CD14-positive monocyte (primary cell): ENCODE measurements at regions not wholly inside any gene's neighbourhood (a gene's known extent, or its start where the extent isn't known, plus 50 kb on each side); places are given as distances from the start of the nearest gene placed in this dataset.
A peak's percentile ranks its signal among the peaks of the same experiment; 100 is the strongest.
"Not testable (repeated sequence)": the region's sequence is repeated elsewhere in the genome, so short reads cannot be mapped to it uniquely, and the experiment has no call there.

ENCODE experiments used
- DNase-seq, 3 donors: peaks; one replicate each; pipeline ENCODE4 v3.0.0-alpha.2; 2011 to 2022
- H2AFZ ChIP-seq: 2 replicates; pipeline ENCODE4 v1.6.0; 2012; ENCODE audit warnings: mild to moderate bottlenecking, low read depth, low read length, inconsistent platforms; ENCODE audit not compliant: insufficient read depth, poor library complexity, severe bottlenecking
- H3K27ac ChIP-seq, 2 donors: 1 replicate in 1 of 2; 2 replicates in 1 of 2; pipeline ENCODE4 v1.5.1; 2012 to 2013; ENCODE audit warnings: low read length in 2 of 2, control low read depth in 1 of 2, inconsistent platforms in 1 of 2, low read depth in 1 of 2, mild to moderate bottlenecking in 1 of 2
- H3K27me3 ChIP-seq, 2 donors: one replicate each; pipeline versions ENCODE4 v1.6.0 to v1.6.1; 2011 to 2013; ENCODE audit warnings: low read length in 2 of 2; ENCODE audit not compliant: control insufficient read depth in 2 of 2, insufficient read depth in 2 of 2
- H3K36me3 ChIP-seq, 2 donors: replicated peaks in 1 of 2; 1 replicate in 1 of 2; 2 replicates in 1 of 2; pipeline versions ENCODE4 v1.5.1 to v1.6.1; 2012 to 2013; ENCODE audit warnings: low read length in 2 of 2, control low read depth in 1 of 2, inconsistent platforms in 1 of 2, mild to moderate bottlenecking in 1 of 2; ENCODE audit not compliant: insufficient read depth in 2 of 2, control insufficient read depth in 1 of 2
- H3K4me1 ChIP-seq, 2 donors: 1 replicate in 1 of 2; 2 replicates in 1 of 2; pipeline versions ENCODE4 v1.5.1 to v1.6.1; 2012 to 2013; ENCODE audit warnings: low read length in 2 of 2, control low read depth in 1 of 2, inconsistent platforms in 1 of 2, mild to moderate bottlenecking in 1 of 2, moderate library complexity in 1 of 2; ENCODE audit not compliant: insufficient read depth in 2 of 2, control insufficient read depth in 1 of 2
- H3K4me2 ChIP-seq: replicated peaks from 2 replicates; pipeline ENCODE3; 2012; ENCODE audit warnings: low read length, moderate library complexity, mild to moderate bottlenecking; ENCODE audit not compliant: poor library complexity, severe bottlenecking; ENCODE audit errors: extremely low read depth
- H3K4me3 ChIP-seq, 3 experiments: fragments of 200-600 bp in 1 of 3; sonication (generic) in 1 of 3; replicated peaks in 1 of 3; 1 replicate in 2 of 3; 2 replicates in 1 of 3; pipeline ENCODE4 v1.5.1; 2011 to 2013; ENCODE audit warnings: low read length in 3 of 3, mild to moderate bottlenecking in 3 of 3, control low read depth in 2 of 3, low read depth in 2 of 3, inconsistent platforms in 1 of 3, moderate library complexity in 1 of 3
- H3K79me2 ChIP-seq: 2 replicates; pipeline ENCODE4 v1.6.0; 2012; ENCODE audit warnings: mild to moderate bottlenecking, control low read depth, inconsistent platforms, low read length, moderate library complexity; ENCODE audit not compliant: insufficient read depth
- H3K9ac ChIP-seq: 2 replicates; pipeline ENCODE4 v1.6.0; 2017; ENCODE audit warnings: low read length, mild to moderate bottlenecking; ENCODE audit not compliant: insufficient read depth, poor library complexity, severe bottlenecking
- H3K9me3 ChIP-seq, 2 donors: replicated peaks in 1 of 2; 1 replicate in 1 of 2; 2 replicates in 1 of 2; pipeline versions ENCODE4 v1.5.1 to v1.6.1; 2012 to 2013; ENCODE audit warnings: low read length in 2 of 2, control low read depth in 1 of 2; ENCODE audit not compliant: control insufficient read depth in 1 of 2, insufficient read depth in 1 of 2
- H4K20me1 ChIP-seq: 2 replicates; pipeline ENCODE4 v1.6.0; 2012; ENCODE audit warnings: mild to moderate bottlenecking, low read length, control low read depth, moderate library complexity; ENCODE audit not compliant: insufficient read depth
- H3K27ac Mint-ChIP-seq, 7 donors: one replicate each; pipeline ENCODE4 v1.8.0; 2020; ENCODE audit warnings: mild to moderate bottlenecking in 7 of 7, mixed read lengths in 7 of 7, moderate library complexity in 6 of 7, inconsistent platforms in 2 of 7
- H3K27me3 Mint-ChIP-seq, 3 donors: one replicate each; pipeline ENCODE4 v1.8.0; 2021 to 2022; ENCODE audit warnings: low read depth in 3 of 3, mild to moderate bottlenecking in 3 of 3, mixed read lengths in 3 of 3, moderate library complexity in 3 of 3, inconsistent platforms in 1 of 3
- H3K36me3 Mint-ChIP-seq, 2 donors: one replicate each; pipeline ENCODE4 v1.8.0; 2020; ENCODE audit warnings: mixed read lengths in 2 of 2, inconsistent platforms in 1 of 2, mild to moderate bottlenecking in 1 of 2
- H3K4me1 Mint-ChIP-seq: one replicate; pipeline ENCODE4 v1.8.0; 2020; ENCODE audit warnings: mild to moderate bottlenecking, mixed read lengths
- H3K4me3 Mint-ChIP-seq, 2 donors: one replicate each; pipeline ENCODE4 v1.8.0; 2020; ENCODE audit warnings: mild to moderate bottlenecking in 2 of 2, mixed read lengths in 2 of 2, moderate library complexity in 1 of 2
- H3K9me3 Mint-ChIP-seq, 7 donors: one replicate each; pipeline ENCODE4 v1.8.0; 2020 to 2022; ENCODE audit warnings: mixed read lengths in 7 of 7, mild to moderate bottlenecking in 6 of 7, moderate library complexity in 6 of 7, inconsistent platforms in 2 of 7
- WGBS: methylation state at CpG from one replicate; pipeline ENCODE4 v1.1.5; 2013; ENCODE audit warnings: missing lambda C conversion rate; ENCODE audit not compliant: insufficient coverage; 5-methylcytosine and 5-hydroxymethylcytosine counted together
- intact Hi-C, 2 donors: fragments of 100-400 bp; cut with micrococcal nuclease; formaldehyde crosslinking; loops; one replicate each; pipeline versions ENCODE4 v1.15.0 to v1.15.1; 2023
- TF ChIP-seq, protein P1 (sequence below): fragments of 200-600 bp; IDR thresholded peaks from one replicate; pipeline ENCODE4 v1.8.0; 2022; ENCODE audit warnings: antibody characterized with exemption, mild to moderate bottlenecking

DNA sequence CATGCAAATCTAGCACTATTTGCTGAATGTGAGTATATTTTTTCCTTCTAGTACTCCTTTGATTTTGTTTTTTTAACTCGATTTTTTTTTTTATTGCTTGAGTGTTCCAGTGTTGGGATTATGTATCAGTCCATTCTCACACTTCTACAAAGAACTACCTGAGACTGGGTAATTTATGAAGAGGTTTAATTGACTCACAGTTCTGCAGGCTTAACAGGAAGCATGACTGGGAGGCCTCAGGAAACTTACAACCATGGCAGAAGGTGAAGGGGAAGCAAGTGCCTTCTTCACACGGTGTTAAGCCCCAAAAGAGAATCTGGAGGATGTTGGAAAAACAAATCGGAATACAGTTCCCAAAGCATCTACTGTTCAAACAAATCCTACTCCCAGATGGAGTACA lies 69.1 kb downstream of the ZNF518B start:
- H3K9me3 Mint-ChIP-seq, H3K36me3 ChIP-seq, H3K9ac ChIP-seq, H3K27me3 ChIP-seq, H3K27ac ChIP-seq, H3K4me1 ChIP-seq, H3K79me2 ChIP-seq, intact Hi-C loops, H3K36me3 Mint-ChIP-seq, H2AFZ ChIP-seq, H3K9me3 ChIP-seq, H3K27ac Mint-ChIP-seq, H3K27me3 Mint-ChIP-seq, H3K4me2 ChIP-seq, DNase-seq, H3K4me3 ChIP-seq, H3K4me1 Mint-ChIP-seq, H4K20me1 ChIP-seq, H3K4me3 Mint-ChIP-seq: not testable (repeated sequence)
- WGBS, result no CpG with 5 or more reads among the region's 3 CpGs

DNA sequence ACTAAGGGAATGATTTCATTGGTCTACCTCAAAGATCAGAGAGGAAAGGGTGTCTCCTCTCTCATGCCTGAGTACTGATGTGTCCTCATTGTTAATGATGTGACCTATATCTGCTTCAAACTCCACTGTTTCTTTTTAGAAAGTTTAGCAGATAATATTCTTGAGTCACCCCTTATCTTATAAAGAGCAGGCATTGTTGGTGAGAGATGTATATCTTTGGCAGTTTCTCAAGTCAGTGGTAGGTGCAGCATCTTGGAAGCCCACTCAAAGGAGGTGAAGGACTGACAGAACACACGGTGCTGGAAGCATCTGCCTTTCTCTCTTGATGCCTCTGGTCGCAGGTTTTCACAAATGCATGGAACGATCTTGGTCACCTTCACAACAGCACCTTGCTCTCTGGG lies 71.2 kb downstream of the ZNF518B start:
- H2AFZ ChIP-seq, result no peak overlapping the region
- intact Hi-C loops, result no loop called here
- Mint-ChIP-seq H3K36me3 (no peaks in the 10 kb centered on the region), H3K27ac (peak overlapping the region in 1 of 7 donors; percentile 62), H3K27me3 (peaks cover 0 to 5% (median 2%) of the 10 kb centered on the region in 3 donors), H3K9me3 (peaks cover 0 to 4% (median 2%) of the 10 kb centered on the region in 7 donors), H3K4me3 (no peak overlapping the region), H3K4me1 (no peaks in the 10 kb centered on the region)
- no peaks in the 10 kb centered on the region for H3K36me3 ChIP-seq
- no peak overlapping the region for H3K4me2 ChIP-seq
- no peak overlapping the region for H3K4me3 ChIP-seq
- H3K9me3 ChIP-seq, result no peaks in the 10 kb centered on the region
- WGBS, result 75% methylated on average over 1 of the region's 3 CpGs
- H3K27ac ChIP-seq, result no peak overlapping the region
- no peaks in the 10 kb centered on the region for H3K4me1 ChIP-seq
- TF ChIP-seq, protein P1, sequence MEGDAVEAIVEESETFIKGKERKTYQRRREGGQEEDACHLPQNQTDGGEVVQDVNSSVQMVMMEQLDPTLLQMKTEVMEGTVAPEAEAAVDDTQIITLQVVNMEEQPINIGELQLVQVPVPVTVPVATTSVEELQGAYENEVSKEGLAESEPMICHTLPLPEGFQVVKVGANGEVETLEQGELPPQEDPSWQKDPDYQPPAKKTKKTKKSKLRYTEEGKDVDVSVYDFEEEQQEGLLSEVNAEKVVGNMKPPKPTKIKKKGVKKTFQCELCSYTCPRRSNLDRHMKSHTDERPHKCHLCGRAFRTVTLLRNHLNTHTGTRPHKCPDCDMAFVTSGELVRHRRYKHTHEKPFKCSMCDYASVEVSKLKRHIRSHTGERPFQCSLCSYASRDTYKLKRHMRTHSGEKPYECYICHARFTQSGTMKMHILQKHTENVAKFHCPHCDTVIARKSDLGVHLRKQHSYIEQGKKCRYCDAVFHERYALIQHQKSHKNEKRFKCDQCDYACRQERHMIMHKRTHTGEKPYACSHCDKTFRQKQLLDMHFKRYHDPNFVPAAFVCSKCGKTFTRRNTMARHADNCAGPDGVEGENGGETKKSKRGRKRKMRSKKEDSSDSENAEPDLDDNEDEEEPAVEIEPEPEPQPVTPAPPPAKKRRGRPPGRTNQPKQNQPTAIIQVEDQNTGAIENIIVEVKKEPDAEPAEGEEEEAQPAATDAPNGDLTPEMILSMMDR, result no peak
- H3K27me3 ChIP-seq, result peaks cover 0 to 2% of the 10 kb centered on the region in 2 donors
- no peaks in the 10 kb centered on the region for H4K20me1 ChIP-seq
- H3K9ac ChIP-seq, result no peak overlapping the region
- no peak for DNase-seq
- no peaks in the 10 kb centered on the region for H3K79me2 ChIP-seq
